Lower leg skin (tissue), 3 donors: ENCODE measurements at regions not wholly inside any gene's neighbourhood (a gene's known extent, or its start where the extent isn't known, plus 50 kb on each side); places are given as distances from the start of the nearest gene placed in this dataset.
"Not testable (repeated sequence)": the region's sequence is repeated elsewhere in the genome, so short reads cannot be mapped to it uniquely, and the experiment has no call there.

Source experiments
- CTCF ChIP-seq, 3 donors: fragments of 450-650 bp; IDR thresholded peaks; one replicate each; pipeline ENCODE4 v1.5.1; 2016; ENCODE audit warnings: antibody characterized with exemption in 3 of 3, mild to moderate bottlenecking in 3 of 3, moderate library complexity in 2 of 3
- POLR2A ChIP-seq, 2 donors: fragments of 450-650 bp; IDR thresholded peaks; one replicate each; pipeline ENCODE4 v1.6.1; 2016 to 2017; ENCODE audit warnings: antibody characterized with exemption in 2 of 2, mild to moderate bottlenecking in 1 of 2, moderate library complexity in 1 of 2

GRCh38 chr3:170800275-170800674 is 69.7 kb downstream of the RPL22L1 start:
- TF ChIP-seq CTCF, POLR2A (IDR thresholded peaks at IDR 0.05): not testable (repeated sequence)
